NCI-H2081 treated with DMSO at 0.1 percent for 48 hours (cell line): ENCODE measurements at regions not wholly inside any gene's neighbourhood (a gene's known extent, or its start where the extent isn't known, plus 50 kb on each side); places are given as distances from the start of the nearest gene placed in this dataset.

Experiments used
- DNase-seq: peaks from one replicate; lab custom pipeline; 2025; lab: John Stamatoyannopoulos, UW

- DNase-seq = no peak
Observed at GRCh38 chr18:30057398-30057797, 985.1 kb downstream of the DSC3 start.

GRCh38 chr18:30056528-30056927 lies 986.0 kb downstream of the DSC3 start:
- no peak for DNase-seq

GRCh38 chr18:30044496-30044895 lies 998.0 kb downstream of the DSC3 start:
- DNase-seq = no peak

- no peak for DNase-seq
Observed at GRCh38 chr18:30039201-30039600, 1003.3 kb downstream of the DSC3 start.

GRCh38 chr18:30034818-30035217 lies 1007.7 kb downstream of the DSC3 start:
- no peak for DNase-seq

- DNase-seq = no peak
Observed at GRCh38 chr18:30016179-30016578, 1026.4 kb downstream of the DSC3 start.

- no peak for DNase-seq
Observed at GRCh38 chr18:30004965-30005364, 1037.6 kb downstream of the DSC3 start.

GRCh38 chr18:29982218-29982617 lies 1060.3 kb downstream of the DSC3 start:
- no peak for DNase-seq

GRCh38 chr18:29979881-29980280 lies 1062.7 kb downstream of the DSC3 start:
- no peak for DNase-seq

GRCh38 chr18:29969876-29970275 lies 1072.7 kb downstream of the DSC3 start:
- no peak for DNase-seq

GRCh38 chr18:29962579-29962978 lies 1080.0 kb downstream of the DSC3 start:
- no peak for DNase-seq

- DNase-seq = no peak
Observed at GRCh38 chr18:29960539-29960938, 1082.0 kb downstream of the DSC3 start.

- DNase-seq = no peak
Observed at GRCh38 chr18:29930231-29930630, 1112.3 kb downstream of the DSC3 start.

GRCh38 chr18:29928081-29928480 lies 1114.5 kb downstream of the DSC3 start:
- no peak for DNase-seq

- DNase-seq = no peak
Observed at GRCh38 chr18:29925566-29925965, 1117.0 kb downstream of the DSC3 start.

GRCh38 chr18:29912351-29912750 lies 1130.2 kb downstream of the DSC3 start:
- DNase-seq = no peak

GRCh38 chr18:29892960-29893558 lies 1149.5 kb downstream of the DSC3 start:
- DNase-seq = no peak

- DNase-seq = no peak
Observed at GRCh38 chr18:29883114-29883513, 1159.4 kb downstream of the DSC3 start.

GRCh38 chr18:29882620-29883019 lies 1159.9 kb downstream of the DSC3 start:
- no peak for DNase-seq

- no peak for DNase-seq
Observed at GRCh38 chr18:29879763-29880162, 1162.8 kb downstream of the DSC3 start.

GRCh38 chr18:29874519-29875098 lies 1167.9 kb downstream of the DSC3 start:
- no peak for DNase-seq

GRCh38 chr18:29873211-29873610 lies 1169.3 kb downstream of the DSC3 start:
- no peak for DNase-seq

- no peak for DNase-seq
Observed at GRCh38 chr18:29871246-29871645, 1171.3 kb downstream of the DSC3 start.

GRCh38 chr18:29862824-29863223 lies 1179.7 kb downstream of the DSC3 start:
- no peak for DNase-seq
